ENCODE measurements at regions not wholly inside any gene's neighbourhood (a gene's known extent, or its start where the extent isn't known, plus 50 kb on each side); places are given as distances from the start of the nearest gene placed in this dataset.

GRCh38 chr7:123398921-123399320, 135.5 kb downstream of the IQUB start (continued):
- TF ChIP-seq POLR2A (IDR thresholded peaks at IDR 0.05; ENCODE audit: low read length) (no peak), RNF2 (IDR thresholded peaks at IDR 0.05; ENCODE audit: borderline replicate concordance, low read depth) (no peak), SREBF2 (IDR thresholded peaks at IDR 0.05) (no peak), EP300 (IDR thresholded peaks at IDR 0.05) (no peak)

- no peak for TF ChIP-seq NFE2L2 (conservative IDR thresholded peaks at IDR 0.05; ENCODE audit: low read length)
- no peak for TF ChIP-seq ESRRA (IDR thresholded peaks at IDR 0.05; ENCODE audit: borderline replicate concordance, low read length)
- TF ChIP-seq EHMT2 (IDR thresholded peaks at IDR 0.05; ENCODE audit: low read depth) = no peak
- no peak for TF ChIP-seq POLR2A (IDR thresholded peaks at IDR 0.05; ENCODE audit: low read length)
- TF ChIP-seq JUNB (IDR thresholded peaks at IDR 0.05) = no peak
- TF ChIP-seq HMGXB4 (CRISPR knock-in tag; IDR thresholded peaks at IDR 0.05; ENCODE audit: borderline replicate concordance) = no peak
- no peak for TF ChIP-seq HOXB5 (CRISPR knock-in tag; IDR thresholded peaks at IDR 0.05)
- no peak for TF ChIP-seq HES2 (IDR thresholded peaks at IDR 0.05)
- no peak for TF ChIP-seq EP300 (IDR thresholded peaks at IDR 0.05)
- TF ChIP-seq RAD21 (conservative IDR thresholded peaks at IDR 0.05 in 1 of 2, IDR thresholded peaks at IDR 0.05 in 1 of 2) = no peak
- TF ChIP-seq GATA3 (IDR thresholded peaks at IDR 0.05; ENCODE audit: borderline replicate concordance) = no peak
- no peak for TF ChIP-seq ATOH8 (CRISPR knock-in tag; IDR thresholded peaks at IDR 0.05; ENCODE audit: low read depth)
- no peaks in the 10 kb centered on the region for H3K9me3 ChIP-seq
- WGBS (ENCODE audit: missing lambda C conversion rate) = 14% methylated on average over 6 of the region's 6 CpGs
- FAIRE-seq (no peak), DNase-seq (ENCODE audit: low read depth in 1 of 2, low spot score in 1 of 2) (no peak), ATAC-seq (no peak)
- no peak overlapping the region for H3K4me3 ChIP-seq
- no peaks in the 10 kb centered on the region for H3K4me1 ChIP-seq
- ChIA-PET POLR2A (no interaction called here), CTCF (no interaction called here)
- H3K27ac ChIP-seq = no peak overlapping the region
- H3K4me2 ChIP-seq = no peak overlapping the region
Observed at GRCh38 chr7:123397746-123398338, 136.6 kb downstream of the IQUB start.

- H3K4me3 ChIP-seq = no peak overlapping the region
- 10% methylated on average over 6 of the region's 6 CpGs for WGBS (ENCODE audit: missing lambda C conversion rate)
- DNase-seq (ENCODE audit: low read depth in 1 of 2, low spot score in 1 of 2) (no peak), ATAC-seq (no peak), FAIRE-seq (no peak)
- H3K4me1 ChIP-seq = no peaks in the 10 kb centered on the region
- no peaks in the 10 kb centered on the region for H3K9me3 ChIP-seq
- H3K4me2 ChIP-seq = no peak overlapping the region
- no peak overlapping the region for H3K27ac ChIP-seq
- CTCF ChIA-PET = no interaction called here
- POLR2A ChIA-PET = no interaction called here
- TF ChIP-seq FOSB (CRISPR knock-in tag; IDR thresholded peaks at IDR 0.05) (no peak), ZFP36 (IDR thresholded peaks at IDR 0.05; ENCODE audit: borderline replicate concordance, partially characterized antibody) (no peak), CTCF (IDR thresholded peaks at IDR 0.05) (no peak), TP53 (CRISPR knock-in tag; IDR thresholded peaks at IDR 0.05) (no peak), ELK1 (IDR thresholded peaks at IDR 0.05; ENCODE audit: low read depth, low read length) (no peak), RNF2 (IDR thresholded peaks at IDR 0.05; ENCODE audit: borderline replicate concordance, low read depth) (no peak), RFX5 (IDR thresholded peaks at IDR 0.05) (no peak), JUNB (IDR thresholded peaks at IDR 0.05) (no peak), RAD21 (conservative IDR thresholded peaks at IDR 0.05 in 1 of 2, IDR thresholded peaks at IDR 0.05 in 1 of 2) (no peak), EHMT2 (IDR thresholded peaks at IDR 0.05; ENCODE audit: low read depth) (no peak), E2F6 (IDR thresholded peaks at IDR 0.05; ENCODE audit: borderline replicate concordance, low read depth) (no peak), REST (IDR thresholded peaks at IDR 0.05) (no peak), SREBF2 (IDR thresholded peaks at IDR 0.05) (no peak), NPAS2 (CRISPR knock-in tag; IDR thresholded peaks at IDR 0.05; ENCODE audit: borderline replicate concordance) (no peak), NR3C1 (IDR thresholded peaks at IDR 0.05) (no peak), KDM1A (IDR thresholded peaks at IDR 0.05; ENCODE audit: low read depth) (no peak)
Observed at GRCh38 chr7:123393623-123394022, 140.8 kb downstream of the IQUB start.

Data from A549 (cell line).